Astrocyte of the cerebellum (primary cell): ENCODE measurements at regions not wholly inside any gene's neighbourhood (a gene's known extent, or its start where the extent isn't known, plus 50 kb on each side); places are given as distances from the start of the nearest gene placed in this dataset.

Experiments used
- DNase-seq: peaks from one replicate; pipeline ENCODE4 v3.0.0-alpha.2; 2011; ENCODE audit warnings: low read depth
- H3K4me3 ChIP-seq: 2 replicates; pipeline ENCODE4 v1.5.1; 2011; ENCODE audit warnings: mild to moderate bottlenecking, low read depth, low read length, moderate library complexity
- in situ Hi-C: cut with HindIII; loops from 2 replicates; pipeline ENCODE4 v1.10.0; 2017; ENCODE audit warnings: low sequenced_read_pairs
- TF ChIP-seq, protein P1 (sequence below): IDR thresholded peaks from 2 replicates; pipeline ENCODE4 v1.5.1; 2012; ENCODE audit warnings: low read length, low read depth, moderate library complexity, mild to moderate bottlenecking; ENCODE audit errors: missing control alignments

DNA sequence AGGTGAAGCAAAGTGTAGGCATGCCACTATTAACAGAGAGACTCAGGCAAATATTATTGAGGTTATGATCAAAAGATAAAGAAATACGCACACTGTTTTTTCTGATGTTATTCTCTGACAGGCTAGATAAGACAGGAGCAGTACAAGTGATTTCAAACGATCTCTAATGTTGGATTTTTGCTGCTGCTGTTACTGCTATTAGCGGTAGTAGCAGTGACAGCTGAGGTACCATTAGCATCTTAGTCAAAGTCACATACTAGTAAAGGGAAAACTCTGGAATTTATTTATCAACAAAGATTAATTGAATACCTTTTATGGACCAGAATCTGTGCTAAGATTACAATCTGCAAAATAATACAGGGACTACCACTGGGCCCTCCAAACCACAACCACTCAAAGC lies 362.4 kb upstream of the CDH6 start:
- DNase-seq: no peak
- no peak overlapping the region for H3K4me3 ChIP-seq
- in situ Hi-C loops: no loop called here
- TF ChIP-seq, protein P1, sequence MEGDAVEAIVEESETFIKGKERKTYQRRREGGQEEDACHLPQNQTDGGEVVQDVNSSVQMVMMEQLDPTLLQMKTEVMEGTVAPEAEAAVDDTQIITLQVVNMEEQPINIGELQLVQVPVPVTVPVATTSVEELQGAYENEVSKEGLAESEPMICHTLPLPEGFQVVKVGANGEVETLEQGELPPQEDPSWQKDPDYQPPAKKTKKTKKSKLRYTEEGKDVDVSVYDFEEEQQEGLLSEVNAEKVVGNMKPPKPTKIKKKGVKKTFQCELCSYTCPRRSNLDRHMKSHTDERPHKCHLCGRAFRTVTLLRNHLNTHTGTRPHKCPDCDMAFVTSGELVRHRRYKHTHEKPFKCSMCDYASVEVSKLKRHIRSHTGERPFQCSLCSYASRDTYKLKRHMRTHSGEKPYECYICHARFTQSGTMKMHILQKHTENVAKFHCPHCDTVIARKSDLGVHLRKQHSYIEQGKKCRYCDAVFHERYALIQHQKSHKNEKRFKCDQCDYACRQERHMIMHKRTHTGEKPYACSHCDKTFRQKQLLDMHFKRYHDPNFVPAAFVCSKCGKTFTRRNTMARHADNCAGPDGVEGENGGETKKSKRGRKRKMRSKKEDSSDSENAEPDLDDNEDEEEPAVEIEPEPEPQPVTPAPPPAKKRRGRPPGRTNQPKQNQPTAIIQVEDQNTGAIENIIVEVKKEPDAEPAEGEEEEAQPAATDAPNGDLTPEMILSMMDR: no peak

DNA sequence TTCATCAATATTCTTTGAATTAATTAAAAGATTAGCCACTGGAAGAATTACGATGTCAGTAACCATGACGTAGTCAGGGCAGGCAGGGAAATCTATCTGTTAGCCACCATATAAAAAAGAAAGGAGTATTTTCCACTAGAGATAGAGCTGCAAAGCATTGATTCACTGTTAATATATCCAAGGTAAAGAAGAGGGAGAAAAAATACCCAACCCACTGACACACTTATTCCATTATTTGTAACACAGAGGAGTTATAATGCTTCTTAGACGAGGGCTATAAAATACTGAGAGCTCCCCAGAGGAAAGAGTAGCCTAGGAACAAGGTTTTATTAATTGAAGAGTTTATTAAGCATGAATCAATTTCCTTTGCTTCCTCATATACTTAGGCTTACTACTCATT lies 382.2 kb upstream of the CDH6 start:
- DNase-seq: no peak
- no peak overlapping the region for H3K4me3 ChIP-seq
- TF ChIP-seq, protein P1: no peak
- in situ Hi-C loops: no loop called here

DNA sequence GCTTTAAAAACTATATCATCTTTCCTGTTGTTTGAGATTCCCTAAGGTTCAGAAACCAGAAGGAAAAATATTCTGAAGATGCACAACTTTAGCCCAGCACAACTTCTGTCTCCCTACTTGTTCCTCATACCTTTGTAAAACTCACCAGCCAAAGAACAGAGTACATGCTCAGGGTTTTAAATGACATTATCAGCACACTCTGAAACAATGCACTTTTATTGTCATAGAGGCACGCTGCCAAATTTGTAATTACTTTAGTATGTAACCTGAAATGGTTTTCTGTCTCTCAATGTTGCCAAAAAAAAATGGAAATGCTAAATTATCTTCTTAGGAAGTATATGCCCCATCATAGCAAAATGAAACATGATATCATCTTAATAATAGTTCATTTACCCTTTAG lies 383.6 kb upstream of the CDH6 start:
- no peak overlapping the region for H3K4me3 ChIP-seq
- TF ChIP-seq, protein P1: no peak
- in situ Hi-C loops: no loop called here
- DNase-seq: no peak

DNA sequence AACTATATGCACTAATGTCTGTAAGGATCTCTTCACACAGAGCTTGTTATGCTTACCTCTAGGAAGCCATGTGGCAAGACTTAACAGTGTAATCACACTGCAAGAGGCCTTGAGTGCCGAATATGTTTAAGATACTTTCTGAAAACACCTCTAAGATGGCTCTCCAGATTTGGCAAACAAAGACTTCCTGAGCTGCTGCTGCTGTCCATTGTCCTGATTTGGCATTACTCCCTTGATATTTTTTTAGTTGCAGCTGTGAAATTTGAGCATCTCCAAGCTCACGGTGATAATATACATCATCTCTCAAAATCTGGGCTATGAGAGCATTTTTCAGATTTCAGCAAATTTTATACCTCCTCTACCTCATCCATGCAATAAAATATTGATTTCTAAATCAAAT lies 384.5 kb upstream of the CDH6 start:
- TF ChIP-seq, protein P1: no peak
- no peak overlapping the region for H3K4me3 ChIP-seq
- peak; percentile 40 for DNase-seq
- in situ Hi-C loops: no loop called here

DNA sequence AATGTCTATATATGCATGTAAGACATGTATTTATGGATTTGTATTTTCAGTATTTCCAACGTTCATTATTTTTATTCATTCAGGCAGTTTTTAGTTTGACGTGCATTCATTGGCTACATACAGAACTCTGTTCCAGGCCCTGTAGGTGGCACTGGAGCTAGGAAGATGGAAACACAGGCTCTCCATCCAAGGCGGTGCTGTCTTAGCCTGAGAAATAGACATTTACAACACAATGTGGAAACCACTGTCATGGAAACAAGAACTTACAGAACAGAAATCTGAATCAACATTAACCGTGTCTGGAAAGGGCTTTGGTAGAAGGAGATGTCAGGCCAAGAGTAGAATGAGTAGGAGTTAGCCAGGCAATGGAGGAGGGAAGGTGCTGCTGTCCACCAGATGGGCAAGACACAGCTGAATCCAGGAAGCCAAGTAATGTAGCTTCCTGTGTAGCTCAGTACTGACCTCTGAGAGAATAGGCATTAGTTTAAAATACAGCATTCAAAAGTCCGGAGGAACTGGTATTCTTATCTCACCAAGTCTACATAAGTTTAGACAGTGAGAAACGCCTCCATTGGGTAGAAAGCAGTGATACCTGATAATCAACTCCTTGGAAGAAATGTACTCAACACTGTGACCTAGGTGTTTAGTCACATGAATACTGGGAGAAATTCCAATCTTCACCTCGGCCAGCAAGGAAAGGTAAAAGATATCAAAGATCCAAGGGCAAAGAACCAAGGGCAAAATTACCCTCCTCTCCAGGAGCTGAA lies 388.6 kb upstream of the CDH6 start:
- DNase-seq: peak; percentile 44
- TF ChIP-seq, protein P1: peak; percentile 52
- no peak overlapping the region for H3K4me3 ChIP-seq
- in situ Hi-C loops: no loop called here

DNA sequence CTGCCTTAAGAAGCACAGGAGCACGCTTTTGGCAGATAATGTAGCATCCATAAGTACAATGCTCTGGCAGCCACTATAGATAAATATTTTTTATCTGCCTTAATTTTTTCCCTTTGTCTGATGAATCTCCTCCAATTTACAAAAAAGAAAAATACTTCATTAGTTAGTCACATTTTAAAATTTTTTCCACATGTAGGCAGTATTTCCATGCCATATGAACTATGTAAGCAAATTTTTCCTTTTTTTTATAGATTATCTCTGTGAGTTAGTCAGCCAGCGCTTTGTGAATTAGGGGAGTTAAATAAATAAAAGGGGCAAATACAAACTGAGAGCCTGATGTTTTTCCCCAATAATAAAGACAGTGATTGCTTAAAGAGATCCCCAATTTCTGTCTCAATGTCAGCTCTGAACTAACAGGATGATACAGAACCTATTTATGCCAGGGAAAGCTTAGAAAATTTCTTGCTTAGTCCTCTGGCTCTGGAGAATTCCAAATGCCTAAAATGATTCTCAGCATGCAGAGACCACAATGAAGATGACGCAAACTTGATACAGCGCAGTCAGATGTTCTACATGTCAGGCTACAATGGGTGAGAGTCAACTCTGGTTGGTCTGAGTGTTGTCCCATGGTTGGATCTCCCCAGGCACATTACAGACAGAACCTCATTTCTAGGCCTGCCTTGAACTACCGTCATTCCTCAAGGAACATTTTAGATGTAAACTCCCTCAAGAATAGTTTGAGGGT lies 390.4 kb upstream of the CDH6 start:
- in situ Hi-C loops: no loop called here
- DNase-seq: no peak
- TF ChIP-seq, protein P1: no peak
- H3K4me3 ChIP-seq: no peak overlapping the region
